ENCODE measurements at regions not wholly inside any gene's neighbourhood (a gene's known extent, or its start where the extent isn't known, plus 50 kb on each side); places are given as distances from the start of the nearest gene placed in this dataset.
"Not testable (repeated sequence)": the region's sequence is repeated elsewhere in the genome, so short reads cannot be mapped to it uniquely, and the experiment has no call there.

GRCh38 chr7:3159445-3159844 lies 115.8 kb upstream of the CARD11 start:
- H3K4me3 ChIP-seq (ENCODE audit: control insufficient read depth, low read depth, low read length) = no peak overlapping the region
- TF ChIP-seq CTCF (conservative IDR thresholded peaks at IDR 0.05; ENCODE audit: control insufficient read depth, insufficient read depth, low read depth, low read length) = no peak
- no peak for DNase-seq (ENCODE audit: low read depth)

GRCh38 chr7:3159926-3160325 lies 116.3 kb upstream of the CARD11 start:
- not testable (repeated sequence) for H3K4me3 ChIP-seq (ENCODE audit: control insufficient read depth, low read depth, low read length); DNase-seq (ENCODE audit: low read depth)

GRCh38 chr7:3162289-3162688 lies 118.6 kb upstream of the CARD11 start:
- H3K4me3 ChIP-seq (ENCODE audit: control insufficient read depth, low read depth, low read length) = no peak overlapping the region
- peak; percentile 33 for DNase-seq (ENCODE audit: low read depth)
- peak; percentile 51 for TF ChIP-seq CTCF (conservative IDR thresholded peaks at IDR 0.05; ENCODE audit: control insufficient read depth, insufficient read depth, low read depth, low read length)

GRCh38 chr7:3162798-3163197 lies 119.1 kb upstream of the CARD11 start:
- not testable (repeated sequence) for H3K4me3 ChIP-seq (ENCODE audit: control insufficient read depth, low read depth, low read length); DNase-seq (ENCODE audit: low read depth)

- DNase-seq (ENCODE audit: low read depth) = no peak
- H3K4me3 ChIP-seq (ENCODE audit: control insufficient read depth, low read depth, low read length) = no peak overlapping the region
- TF ChIP-seq CTCF (conservative IDR thresholded peaks at IDR 0.05; ENCODE audit: control insufficient read depth, insufficient read depth, low read depth, low read length) = no peak
Observed at GRCh38 chr7:3164380-3164792, 120.7 kb upstream of the CARD11 start.

- DNase-seq (ENCODE audit: low read depth) = no peak
- no peak for TF ChIP-seq CTCF (conservative IDR thresholded peaks at IDR 0.05; ENCODE audit: control insufficient read depth, insufficient read depth, low read depth, low read length)
- no peak overlapping the region for H3K4me3 ChIP-seq (ENCODE audit: control insufficient read depth, low read depth, low read length)
Observed at GRCh38 chr7:3165681-3166580, 122.3 kb upstream of the CARD11 start.

- H3K4me3 ChIP-seq (ENCODE audit: control insufficient read depth, low read depth, low read length) = no peak overlapping the region
- no peak for DNase-seq (ENCODE audit: low read depth)
- TF ChIP-seq CTCF (conservative IDR thresholded peaks at IDR 0.05; ENCODE audit: control insufficient read depth, insufficient read depth, low read depth, low read length) = no peak
Observed at GRCh38 chr7:3167551-3167950, 123.9 kb upstream of the CARD11 start.

GRCh38 chr7:3168370-3168769 lies 124.7 kb upstream of the CARD11 start:
- no peak overlapping the region for H3K4me3 ChIP-seq (ENCODE audit: control insufficient read depth, low read depth, low read length)
- no peak for TF ChIP-seq CTCF (conservative IDR thresholded peaks at IDR 0.05; ENCODE audit: control insufficient read depth, insufficient read depth, low read depth, low read length)
- DNase-seq (ENCODE audit: low read depth) = no peak
